WTC11 (cell line): ENCODE measurements at regions not wholly inside any gene's neighbourhood (a gene's known extent, or its start where the extent isn't known, plus 50 kb on each side); places are given as distances from the start of the nearest gene placed in this dataset.

ENCODE experiments used
- ATAC-seq: fragments of 200-7000 bp; cut with Tn5 transposase; 2 replicates; pipeline ENCODE4 v1.10.0; 2021; ENCODE audit warnings: mild to moderate bottlenecking, moderate library complexity
- CTCF ChIA-PET: fragments of 300-600 bp; sonication (Branson Sonifier 250); formaldehyde crosslinking; loops from one replicate; lab custom pipeline; 2021; ENCODE audit warnings: antibody characterized with exemption; lab: Charles Lee
- POLR2A ChIA-PET: fragments of 350-600 bp; sonication (Branson Sonifier 250); formaldehyde crosslinking; loops from one replicate; lab custom pipeline; 2021; ENCODE audit warnings: antibody characterized with exemption; lab: Charles Lee
- DNase-seq: peaks from one replicate; pipeline ENCODE4 v3.0.0; 2021; ENCODE audit warnings: low spot score
- H3K27ac Mint-ChIP-seq: 2 replicates; pipeline ENCODE4 v1.8.0; 2021; ENCODE audit warnings: mixed read lengths
- H3K27me3 Mint-ChIP-seq: 2 replicates; pipeline ENCODE4 v1.8.0; 2021; ENCODE audit warnings: low read depth, mild to moderate bottlenecking, moderate library complexity, mixed read lengths
- H3K36me3 Mint-ChIP-seq: 2 replicates; pipeline ENCODE4 v1.8.0; 2021; ENCODE audit warnings: mixed read lengths
- H3K4me1 Mint-ChIP-seq: 2 replicates; pipeline ENCODE4 v1.8.0; 2022; ENCODE audit warnings: mixed read lengths
- H3K4me3 Mint-ChIP-seq: 2 replicates; pipeline ENCODE4 v1.8.0; 2021; ENCODE audit warnings: mild to moderate bottlenecking, moderate library complexity, mixed read lengths
- H3K9me3 Mint-ChIP-seq: 2 replicates; pipeline ENCODE4 v1.8.0; 2021; ENCODE audit warnings: mixed read lengths
- CREM ChIP-seq: sonication (generic); formaldehyde crosslinking; IDR thresholded peaks from 2 replicates; pipeline ENCODE4 v1.8.1; 2022; ENCODE audit warnings: mild to moderate bottlenecking, missing genetic modification reagents, moderate library complexity
- ELF4 ChIP-seq: sonication (generic); formaldehyde crosslinking; IDR thresholded peaks from 2 replicates; pipeline ENCODE4 v1.8.1; 2022; ENCODE audit warnings: low read depth, mild to moderate bottlenecking, moderate library complexity, missing genetic modification reagents
- FOXJ3 ChIP-seq: sonication (generic); formaldehyde crosslinking; IDR thresholded peaks from 2 replicates; pipeline ENCODE4 v1.9.0; 2021; ENCODE audit warnings: missing genetic modification reagents, mild to moderate bottlenecking, borderline replicate concordance
- GTF2I ChIP-seq: fragments of 250-450 bp; sonication (Bioruptor Pico); conservative IDR thresholded peaks from 2 replicates; pipeline ENCODE4 v1.4.0; 2021; ENCODE audit warnings: mild to moderate bottlenecking
- MXD4 ChIP-seq: fragments of 250-450 bp; sonication (Bioruptor Pico); IDR thresholded peaks from 2 replicates; pipeline ENCODE4 v1.8.0; 2021; ENCODE audit warnings: mild to moderate bottlenecking, moderate library complexity, borderline replicate concordance
- NR1H2 ChIP-seq: sonication (generic); formaldehyde crosslinking; IDR thresholded peaks from 2 replicates; pipeline ENCODE4 v1.9.0; 2021; ENCODE audit warnings: mild to moderate bottlenecking, moderate library complexity, missing genetic modification reagents
- RELA ChIP-seq: sonication (generic); formaldehyde crosslinking; IDR thresholded peaks from 2 replicates; pipeline ENCODE4 v1.8.1; 2022; ENCODE audit warnings: missing genetic modification reagents, mild to moderate bottlenecking, borderline replicate concordance
- ZNF219 ChIP-seq: sonication (generic); formaldehyde crosslinking; IDR thresholded peaks from 2 replicates; pipeline ENCODE4 v1.8.0; 2023; ENCODE audit warnings: missing genetic modification reagents, mild to moderate bottlenecking, borderline replicate concordance
- TF ChIP-seq, protein P1 (sequence below): fragments of 250-450 bp; sonication (Bioruptor Pico); conservative IDR thresholded peaks from 2 replicates; pipeline ENCODE4 v1.9.0; 2021; ENCODE audit warnings: mild to moderate bottlenecking
- TF ChIP-seq, protein P2 (sequence below): sonication (generic); formaldehyde crosslinking; IDR thresholded peaks from 2 replicates; pipeline ENCODE4 v1.8.1; 2022; ENCODE audit warnings: mild to moderate bottlenecking, missing genetic modification reagents, moderate library complexity, borderline replicate concordance
- TF ChIP-seq, protein P3 (sequence below): sonication (generic); formaldehyde crosslinking; IDR thresholded peaks from 2 replicates; pipeline ENCODE4 v1.8.0; 2023; ENCODE audit warnings: mild to moderate bottlenecking, missing genetic modification reagents
- TF ChIP-seq, protein P4 (sequence below): sonication (generic); formaldehyde crosslinking; IDR thresholded peaks from 2 replicates; pipeline ENCODE4 v1.8.1; 2023; ENCODE audit warnings: mild to moderate bottlenecking, missing genetic modification reagents
- TF ChIP-seq, protein P5 (sequence below): sonication (generic); formaldehyde crosslinking; conservative IDR thresholded peaks from 2 replicates; pipeline ENCODE4 v1.8.1; 2023; ENCODE audit warnings: mild to moderate bottlenecking, low read depth, missing genetic modification reagents, moderate library complexity
- TF ChIP-seq, protein P6 (sequence below): sonication (generic); formaldehyde crosslinking; IDR thresholded peaks from 2 replicates; pipeline ENCODE4 v1.8.1; 2023; ENCODE audit warnings: mild to moderate bottlenecking, missing genetic modification reagents, borderline replicate concordance
- TF ChIP-seq, protein P7 (sequence below): fragments of 250-450 bp; sonication (Bioruptor Pico); IDR thresholded peaks from 2 replicates; pipeline ENCODE4 v1.9.0; 2021; ENCODE audit warnings: mild to moderate bottlenecking
- TF ChIP-seq, protein P8 (sequence below): sonication (generic); formaldehyde crosslinking; IDR thresholded peaks from 2 replicates; pipeline ENCODE4 v1.8.0; 2022; ENCODE audit warnings: mild to moderate bottlenecking, missing genetic modification reagents

DNA sequence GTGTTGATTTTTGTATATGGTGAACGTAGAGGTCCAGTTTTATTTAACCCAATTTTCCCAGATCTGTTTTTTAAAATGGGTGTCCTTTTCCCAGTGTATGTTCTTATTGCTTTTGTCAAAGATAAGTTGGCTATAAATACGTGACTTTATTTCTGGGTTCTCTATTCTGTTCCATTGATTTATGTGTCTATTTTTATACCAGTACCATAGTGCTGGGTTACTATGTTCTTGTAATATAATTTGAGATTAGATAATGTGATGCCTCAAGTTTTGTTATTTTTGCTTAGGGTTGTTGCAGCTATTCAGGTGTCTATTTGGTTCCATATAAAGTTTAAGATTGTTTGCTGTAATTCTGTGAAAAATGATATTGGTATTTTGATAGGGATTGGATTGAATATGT is 749.1 kb upstream of the GRIA3 start (continued):
- TF ChIP-seq, protein P1, sequence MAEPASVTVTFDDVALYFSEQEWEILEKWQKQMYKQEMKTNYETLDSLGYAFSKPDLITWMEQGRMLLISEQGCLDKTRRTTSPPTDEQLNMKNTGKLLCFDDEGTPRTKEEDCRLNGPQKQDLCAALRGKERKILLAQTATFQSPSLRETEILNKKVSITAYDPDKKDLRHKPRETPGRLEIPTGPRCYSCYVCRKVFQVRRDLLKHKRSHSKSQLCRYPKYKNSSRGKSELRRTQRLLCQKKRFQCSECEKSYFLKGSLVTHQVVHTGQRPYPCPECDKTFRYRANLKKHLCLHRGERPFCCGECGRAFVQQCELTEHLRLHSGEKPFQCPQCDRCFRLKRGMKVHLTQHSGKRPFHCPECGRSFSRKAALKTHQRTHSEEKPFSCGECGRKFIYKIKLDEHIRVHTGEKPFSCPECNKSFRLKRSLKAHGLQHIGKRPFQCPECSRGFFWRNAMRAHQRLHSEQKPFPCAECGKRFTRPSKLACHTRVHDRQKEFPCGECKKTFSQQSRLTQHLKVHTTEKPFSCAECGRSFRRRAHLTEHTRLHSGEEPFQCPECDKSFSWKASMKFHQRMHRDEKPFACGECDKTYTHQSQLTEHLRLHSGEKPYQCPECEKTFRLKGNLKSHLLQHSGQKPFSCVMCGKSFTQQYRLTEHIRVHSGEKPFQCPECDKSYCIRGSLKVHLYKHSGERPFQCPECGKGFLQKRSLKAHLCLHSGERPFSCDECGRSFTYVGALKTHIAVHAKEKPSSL (CRISPR knock-in tag): no peak
- no peak for TF ChIP-seq GTF2I
- TF ChIP-seq ELF4: no peak
- no peak for TF ChIP-seq CREM (CRISPR knock-in tag)

DNA sequence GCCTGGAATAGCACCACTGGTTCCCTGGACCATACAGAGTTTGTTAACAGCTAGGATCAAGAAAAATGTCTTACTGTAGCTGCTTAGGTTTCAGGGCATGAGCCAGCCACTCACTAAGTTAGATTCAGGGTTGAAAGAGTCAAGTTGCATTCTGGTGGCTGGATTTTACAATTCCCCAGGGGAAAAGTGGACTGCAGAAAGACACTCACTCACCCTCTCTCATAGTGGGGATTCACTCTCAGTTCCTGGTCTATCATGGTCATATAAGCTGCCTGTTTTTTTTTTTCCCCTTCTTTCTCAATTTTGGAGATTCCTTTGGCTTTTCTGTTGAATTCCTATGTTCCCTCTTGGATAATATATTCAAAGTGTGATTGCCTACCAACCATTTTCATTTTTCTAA is 744.2 kb upstream of the GRIA3 start:
- ChIA-PET POLR2A (no interaction called here), CTCF (no interaction called here)
- no peak for DNase-seq
- 0 out of 2 replicates have a peak, but pooled peaks cover 4% of the 10 kb centered on the region for H3K9me3 Mint-ChIP-seq
- H3K27ac Mint-ChIP-seq: no peak overlapping the region
- no peak for TF ChIP-seq MXD4 (CRISPR knock-in tag)
- no peak for TF ChIP-seq FOXJ3
- TF ChIP-seq, protein P2, sequence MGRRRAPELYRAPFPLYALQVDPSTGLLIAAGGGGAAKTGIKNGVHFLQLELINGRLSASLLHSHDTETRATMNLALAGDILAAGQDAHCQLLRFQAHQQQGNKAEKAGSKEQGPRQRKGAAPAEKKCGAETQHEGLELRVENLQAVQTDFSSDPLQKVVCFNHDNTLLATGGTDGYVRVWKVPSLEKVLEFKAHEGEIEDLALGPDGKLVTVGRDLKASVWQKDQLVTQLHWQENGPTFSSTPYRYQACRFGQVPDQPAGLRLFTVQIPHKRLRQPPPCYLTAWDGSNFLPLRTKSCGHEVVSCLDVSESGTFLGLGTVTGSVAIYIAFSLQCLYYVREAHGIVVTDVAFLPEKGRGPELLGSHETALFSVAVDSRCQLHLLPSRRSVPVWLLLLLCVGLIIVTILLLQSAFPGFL (CRISPR knock-in tag): no peak
- TF ChIP-seq RELA (CRISPR knock-in tag): no peak
- TF ChIP-seq, protein P3, sequence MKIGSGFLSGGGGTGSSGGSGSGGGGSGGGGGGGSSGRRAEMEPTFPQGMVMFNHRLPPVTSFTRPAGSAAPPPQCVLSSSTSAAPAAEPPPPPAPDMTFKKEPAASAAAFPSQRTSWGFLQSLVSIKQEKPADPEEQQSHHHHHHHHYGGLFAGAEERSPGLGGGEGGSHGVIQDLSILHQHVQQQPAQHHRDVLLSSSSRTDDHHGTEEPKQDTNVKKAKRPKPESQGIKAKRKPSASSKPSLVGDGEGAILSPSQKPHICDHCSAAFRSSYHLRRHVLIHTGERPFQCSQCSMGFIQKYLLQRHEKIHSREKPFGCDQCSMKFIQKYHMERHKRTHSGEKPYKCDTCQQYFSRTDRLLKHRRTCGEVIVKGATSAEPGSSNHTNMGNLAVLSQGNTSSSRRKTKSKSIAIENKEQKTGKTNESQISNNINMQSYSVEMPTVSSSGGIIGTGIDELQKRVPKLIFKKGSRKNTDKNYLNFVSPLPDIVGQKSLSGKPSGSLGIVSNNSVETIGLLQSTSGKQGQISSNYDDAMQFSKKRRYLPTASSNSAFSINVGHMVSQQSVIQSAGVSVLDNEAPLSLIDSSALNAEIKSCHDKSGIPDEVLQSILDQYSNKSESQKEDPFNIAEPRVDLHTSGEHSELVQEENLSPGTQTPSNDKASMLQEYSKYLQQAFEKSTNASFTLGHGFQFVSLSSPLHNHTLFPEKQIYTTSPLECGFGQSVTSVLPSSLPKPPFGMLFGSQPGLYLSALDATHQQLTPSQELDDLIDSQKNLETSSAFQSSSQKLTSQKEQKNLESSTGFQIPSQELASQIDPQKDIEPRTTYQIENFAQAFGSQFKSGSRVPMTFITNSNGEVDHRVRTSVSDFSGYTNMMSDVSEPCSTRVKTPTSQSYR (CRISPR knock-in tag): no peak
- TF ChIP-seq ELF4: no peak
- TF ChIP-seq, protein P4, sequence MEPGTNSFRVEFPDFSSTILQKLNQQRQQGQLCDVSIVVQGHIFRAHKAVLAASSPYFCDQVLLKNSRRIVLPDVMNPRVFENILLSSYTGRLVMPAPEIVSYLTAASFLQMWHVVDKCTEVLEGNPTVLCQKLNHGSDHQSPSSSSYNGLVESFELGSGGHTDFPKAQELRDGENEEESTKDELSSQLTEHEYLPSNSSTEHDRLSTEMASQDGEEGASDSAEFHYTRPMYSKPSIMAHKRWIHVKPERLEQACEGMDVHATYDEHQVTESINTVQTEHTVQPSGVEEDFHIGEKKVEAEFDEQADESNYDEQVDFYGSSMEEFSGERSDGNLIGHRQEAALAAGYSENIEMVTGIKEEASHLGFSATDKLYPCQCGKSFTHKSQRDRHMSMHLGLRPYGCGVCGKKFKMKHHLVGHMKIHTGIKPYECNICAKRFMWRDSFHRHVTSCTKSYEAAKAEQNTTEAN (CRISPR knock-in tag): no peak
- TF ChIP-seq, protein P5, sequence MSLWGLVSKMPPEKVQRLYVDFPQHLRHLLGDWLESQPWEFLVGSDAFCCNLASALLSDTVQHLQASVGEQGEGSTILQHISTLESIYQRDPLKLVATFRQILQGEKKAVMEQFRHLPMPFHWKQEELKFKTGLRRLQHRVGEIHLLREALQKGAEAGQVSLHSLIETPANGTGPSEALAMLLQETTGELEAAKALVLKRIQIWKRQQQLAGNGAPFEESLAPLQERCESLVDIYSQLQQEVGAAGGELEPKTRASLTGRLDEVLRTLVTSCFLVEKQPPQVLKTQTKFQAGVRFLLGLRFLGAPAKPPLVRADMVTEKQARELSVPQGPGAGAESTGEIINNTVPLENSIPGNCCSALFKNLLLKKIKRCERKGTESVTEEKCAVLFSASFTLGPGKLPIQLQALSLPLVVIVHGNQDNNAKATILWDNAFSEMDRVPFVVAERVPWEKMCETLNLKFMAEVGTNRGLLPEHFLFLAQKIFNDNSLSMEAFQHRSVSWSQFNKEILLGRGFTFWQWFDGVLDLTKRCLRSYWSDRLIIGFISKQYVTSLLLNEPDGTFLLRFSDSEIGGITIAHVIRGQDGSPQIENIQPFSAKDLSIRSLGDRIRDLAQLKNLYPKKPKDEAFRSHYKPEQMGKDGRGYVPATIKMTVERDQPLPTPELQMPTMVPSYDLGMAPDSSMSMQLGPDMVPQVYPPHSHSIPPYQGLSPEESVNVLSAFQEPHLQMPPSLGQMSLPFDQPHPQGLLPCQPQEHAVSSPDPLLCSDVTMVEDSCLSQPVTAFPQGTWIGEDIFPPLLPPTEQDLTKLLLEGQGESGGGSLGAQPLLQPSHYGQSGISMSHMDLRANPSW (CRISPR knock-in tag): no peak
- TF ChIP-seq, protein P6, sequence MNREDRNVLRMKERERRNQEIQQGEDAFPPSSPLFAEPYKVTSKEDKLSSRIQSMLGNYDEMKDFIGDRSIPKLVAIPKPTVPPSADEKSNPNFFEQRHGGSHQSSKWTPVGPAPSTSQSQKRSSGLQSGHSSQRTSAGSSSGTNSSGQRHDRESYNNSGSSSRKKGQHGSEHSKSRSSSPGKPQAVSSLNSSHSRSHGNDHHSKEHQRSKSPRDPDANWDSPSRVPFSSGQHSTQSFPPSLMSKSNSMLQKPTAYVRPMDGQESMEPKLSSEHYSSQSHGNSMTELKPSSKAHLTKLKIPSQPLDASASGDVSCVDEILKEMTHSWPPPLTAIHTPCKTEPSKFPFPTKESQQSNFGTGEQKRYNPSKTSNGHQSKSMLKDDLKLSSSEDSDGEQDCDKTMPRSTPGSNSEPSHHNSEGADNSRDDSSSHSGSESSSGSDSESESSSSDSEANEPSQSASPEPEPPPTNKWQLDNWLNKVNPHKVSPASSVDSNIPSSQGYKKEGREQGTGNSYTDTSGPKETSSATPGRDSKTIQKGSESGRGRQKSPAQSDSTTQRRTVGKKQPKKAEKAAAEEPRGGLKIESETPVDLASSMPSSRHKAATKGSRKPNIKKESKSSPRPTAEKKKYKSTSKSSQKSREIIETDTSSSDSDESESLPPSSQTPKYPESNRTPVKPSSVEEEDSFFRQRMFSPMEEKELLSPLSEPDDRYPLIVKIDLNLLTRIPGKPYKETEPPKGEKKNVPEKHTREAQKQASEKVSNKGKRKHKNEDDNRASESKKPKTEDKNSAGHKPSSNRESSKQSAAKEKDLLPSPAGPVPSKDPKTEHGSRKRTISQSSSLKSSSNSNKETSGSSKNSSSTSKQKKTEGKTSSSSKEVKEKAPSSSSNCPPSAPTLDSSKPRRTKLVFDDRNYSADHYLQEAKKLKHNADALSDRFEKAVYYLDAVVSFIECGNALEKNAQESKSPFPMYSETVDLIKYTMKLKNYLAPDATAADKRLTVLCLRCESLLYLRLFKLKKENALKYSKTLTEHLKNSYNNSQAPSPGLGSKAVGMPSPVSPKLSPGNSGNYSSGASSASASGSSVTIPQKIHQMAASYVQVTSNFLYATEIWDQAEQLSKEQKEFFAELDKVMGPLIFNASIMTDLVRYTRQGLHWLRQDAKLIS (CRISPR knock-in tag): no peak
- TF ChIP-seq ZNF219 (CRISPR knock-in tag): no peak
- TF ChIP-seq, protein P7, sequence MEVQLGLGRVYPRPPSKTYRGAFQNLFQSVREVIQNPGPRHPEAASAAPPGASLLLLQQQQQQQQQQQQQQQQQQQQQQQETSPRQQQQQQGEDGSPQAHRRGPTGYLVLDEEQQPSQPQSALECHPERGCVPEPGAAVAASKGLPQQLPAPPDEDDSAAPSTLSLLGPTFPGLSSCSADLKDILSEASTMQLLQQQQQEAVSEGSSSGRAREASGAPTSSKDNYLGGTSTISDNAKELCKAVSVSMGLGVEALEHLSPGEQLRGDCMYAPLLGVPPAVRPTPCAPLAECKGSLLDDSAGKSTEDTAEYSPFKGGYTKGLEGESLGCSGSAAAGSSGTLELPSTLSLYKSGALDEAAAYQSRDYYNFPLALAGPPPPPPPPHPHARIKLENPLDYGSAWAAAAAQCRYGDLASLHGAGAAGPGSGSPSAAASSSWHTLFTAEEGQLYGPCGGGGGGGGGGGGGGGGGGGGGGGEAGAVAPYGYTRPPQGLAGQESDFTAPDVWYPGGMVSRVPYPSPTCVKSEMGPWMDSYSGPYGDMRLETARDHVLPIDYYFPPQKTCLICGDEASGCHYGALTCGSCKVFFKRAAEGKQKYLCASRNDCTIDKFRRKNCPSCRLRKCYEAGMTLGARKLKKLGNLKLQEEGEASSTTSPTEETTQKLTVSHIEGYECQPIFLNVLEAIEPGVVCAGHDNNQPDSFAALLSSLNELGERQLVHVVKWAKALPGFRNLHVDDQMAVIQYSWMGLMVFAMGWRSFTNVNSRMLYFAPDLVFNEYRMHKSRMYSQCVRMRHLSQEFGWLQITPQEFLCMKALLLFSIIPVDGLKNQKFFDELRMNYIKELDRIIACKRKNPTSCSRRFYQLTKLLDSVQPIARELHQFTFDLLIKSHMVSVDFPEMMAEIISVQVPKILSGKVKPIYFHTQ: no peak
- no peak for TF ChIP-seq NR1H2
- TF ChIP-seq, protein P8, sequence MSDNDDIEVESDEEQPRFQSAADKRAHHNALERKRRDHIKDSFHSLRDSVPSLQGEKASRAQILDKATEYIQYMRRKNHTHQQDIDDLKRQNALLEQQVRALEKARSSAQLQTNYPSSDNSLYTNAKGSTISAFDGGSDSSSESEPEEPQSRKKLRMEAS (CRISPR knock-in tag): no peak
- no peaks in the 10 kb centered on the region for H3K27me3 Mint-ChIP-seq
- ATAC-seq: no peak
- H3K4me3 Mint-ChIP-seq: no peak overlapping the region
- H3K4me1 Mint-ChIP-seq: no peaks in the 10 kb centered on the region
- no peaks in the 10 kb centered on the region for H3K36me3 Mint-ChIP-seq
